HG03064 (cell line): ENCODE measurements at regions not wholly inside any gene's neighbourhood (a gene's known extent, or its start where the extent isn't known, plus 50 kb on each side); places are given as distances from the start of the nearest gene placed in this dataset.
"Not testable (repeated sequence)": the region's sequence is repeated elsewhere in the genome, so short reads cannot be mapped to it uniquely, and the experiment has no call there.

Experiments
- ATAC-seq: cut with Tn5 transposase; IDR thresholded peaks from one replicate; pipeline ENCODE4 v1.9.1; 2021; ENCODE audit warnings: low read depth; ENCODE audit not compliant: unreplicated experiment

DNA sequence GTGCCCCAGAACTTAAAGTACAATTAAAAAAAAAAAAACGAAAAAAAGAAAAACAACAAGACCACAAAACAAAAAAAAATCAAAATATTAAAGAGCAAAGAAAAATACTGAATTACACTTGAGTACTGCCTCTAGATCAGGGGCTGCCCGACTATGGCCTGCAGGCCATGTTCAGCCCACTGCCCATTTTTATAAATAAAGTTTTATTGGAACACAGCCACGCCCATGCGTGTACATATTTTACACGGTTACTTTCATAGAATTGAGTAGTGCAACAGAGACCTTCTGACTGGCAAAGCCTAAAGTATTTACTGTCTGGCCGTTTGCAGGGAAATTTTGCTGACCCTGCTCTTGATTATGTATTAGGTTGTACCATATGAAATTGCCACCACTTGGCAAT lies 130.5 kb downstream of the ATXN3L start:
- no peak for ATAC-seq

- ATAC-seq, result no peak
Observed at GRCh38 chrX:13188731-13189309, 131.0 kb downstream of the ATXN3L start.

- ATAC-seq, result not testable (repeated sequence)
Observed at GRCh38 chrX:13186643-13187042, 133.2 kb downstream of the ATXN3L start.

DNA sequence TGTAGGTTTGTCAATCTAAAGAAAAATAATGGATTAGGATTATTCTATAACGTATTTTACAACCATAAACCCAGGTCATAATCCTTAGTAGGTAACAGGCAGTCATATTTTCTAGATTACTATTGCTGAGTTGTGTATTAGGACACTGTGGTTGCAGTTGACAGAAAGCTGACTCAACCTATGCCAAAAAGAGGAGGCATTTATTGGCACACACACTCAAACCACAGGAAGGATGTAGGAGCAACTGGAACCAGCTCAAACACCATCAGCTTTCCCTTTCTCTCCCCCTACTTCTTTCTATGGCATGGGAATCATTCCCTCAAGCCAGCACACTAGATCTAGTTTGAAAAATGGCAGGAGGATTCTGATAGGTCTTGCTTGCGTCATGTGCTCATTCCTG lies 136.4 kb upstream of the FAM9C start:
- ATAC-seq, result no peak

GRCh38 chrX:13179586-13179985 lies 135.2 kb upstream of the FAM9C start:
- ATAC-seq, result no peak

GRCh38 chrX:13179100-13179499 lies 134.7 kb upstream of the FAM9C start:
- no peak for ATAC-seq

DNA sequence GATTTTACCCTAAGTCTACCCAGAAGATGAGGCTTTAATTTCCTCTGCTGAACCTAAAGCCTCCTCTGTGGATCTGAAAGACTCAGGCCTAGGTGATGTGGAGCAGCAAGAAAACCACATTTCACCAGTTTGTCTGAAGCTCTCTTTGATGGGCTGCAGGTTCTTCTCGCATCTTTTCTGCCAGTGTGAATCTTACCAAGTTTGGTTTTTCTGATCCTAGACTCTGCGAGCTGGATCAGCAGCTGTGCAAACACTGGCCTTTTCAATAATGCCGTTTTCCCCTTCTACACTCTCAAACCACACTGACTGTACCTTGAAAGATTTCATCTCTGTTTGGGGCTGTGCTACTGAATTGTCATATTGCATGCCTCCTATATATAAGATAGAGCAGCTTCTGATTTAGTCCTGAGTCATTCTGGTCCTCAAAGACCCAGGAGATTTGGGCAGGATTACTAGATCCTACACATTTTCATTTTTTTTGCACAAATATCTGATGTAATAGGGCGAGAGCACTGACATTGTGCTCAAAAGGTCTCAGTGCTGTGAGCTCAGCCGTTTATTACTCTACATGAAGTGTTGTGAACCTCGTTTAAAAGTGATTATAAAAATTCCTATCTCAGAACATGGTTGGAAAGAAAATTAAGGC lies 133.6 kb upstream of the FAM9C start:
- ATAC-seq, result no peak

- no peak for ATAC-seq
Observed at GRCh38 chrX:13175056-13175455, 130.6 kb upstream of the FAM9C start.

DNA sequence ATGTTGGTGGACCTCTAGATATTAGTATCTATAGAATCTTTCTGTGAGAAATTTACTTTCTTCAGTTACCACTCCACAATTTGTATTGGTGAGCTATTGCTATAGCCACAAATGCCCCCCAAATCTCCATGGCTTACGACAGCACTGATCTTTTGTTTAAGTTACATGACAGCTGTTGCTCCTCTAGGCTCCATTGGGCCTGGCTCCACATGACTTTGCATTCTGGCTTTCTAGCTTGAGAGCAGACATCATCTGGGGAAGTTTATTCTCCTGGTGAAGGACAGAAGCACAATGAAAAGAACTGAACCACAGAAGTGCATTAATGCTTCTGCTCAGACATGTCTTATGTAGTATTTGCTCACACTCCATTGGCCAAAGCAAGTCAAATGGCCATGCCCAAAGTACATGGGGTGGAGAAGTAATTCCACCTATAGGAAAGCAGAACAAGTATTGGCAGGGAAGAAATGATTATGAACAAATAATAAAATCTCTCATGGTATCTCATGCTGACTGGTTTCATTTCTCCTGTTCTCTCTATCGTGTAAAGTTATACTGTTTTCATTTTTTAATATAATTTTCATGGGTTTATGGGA lies 126.6 kb upstream of the FAM9C start:
- no peak for ATAC-seq

- ATAC-seq, result no peak
Observed at GRCh38 chrX:13169684-13170083, 125.3 kb upstream of the FAM9C start.

DNA sequence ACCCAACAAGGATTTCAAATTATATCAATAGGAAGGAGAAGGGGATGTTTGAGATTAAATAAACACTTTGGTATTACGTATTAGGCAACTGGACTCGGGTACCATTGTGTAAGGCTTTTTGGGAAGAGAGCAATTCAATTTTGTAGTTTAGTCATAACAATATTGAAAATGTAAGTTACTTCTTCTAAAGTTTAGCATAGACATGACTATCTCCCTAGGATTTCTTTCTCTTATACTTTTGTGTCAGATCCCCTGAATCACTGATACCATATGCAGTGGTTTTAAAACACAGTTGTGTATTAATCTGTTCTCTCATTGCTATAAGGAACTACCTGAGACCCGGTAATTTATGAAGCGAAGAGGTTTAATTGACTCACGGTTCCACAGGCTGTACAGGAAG lies 123.8 kb upstream of the FAM9C start:
- ATAC-seq, result no peak

DNA sequence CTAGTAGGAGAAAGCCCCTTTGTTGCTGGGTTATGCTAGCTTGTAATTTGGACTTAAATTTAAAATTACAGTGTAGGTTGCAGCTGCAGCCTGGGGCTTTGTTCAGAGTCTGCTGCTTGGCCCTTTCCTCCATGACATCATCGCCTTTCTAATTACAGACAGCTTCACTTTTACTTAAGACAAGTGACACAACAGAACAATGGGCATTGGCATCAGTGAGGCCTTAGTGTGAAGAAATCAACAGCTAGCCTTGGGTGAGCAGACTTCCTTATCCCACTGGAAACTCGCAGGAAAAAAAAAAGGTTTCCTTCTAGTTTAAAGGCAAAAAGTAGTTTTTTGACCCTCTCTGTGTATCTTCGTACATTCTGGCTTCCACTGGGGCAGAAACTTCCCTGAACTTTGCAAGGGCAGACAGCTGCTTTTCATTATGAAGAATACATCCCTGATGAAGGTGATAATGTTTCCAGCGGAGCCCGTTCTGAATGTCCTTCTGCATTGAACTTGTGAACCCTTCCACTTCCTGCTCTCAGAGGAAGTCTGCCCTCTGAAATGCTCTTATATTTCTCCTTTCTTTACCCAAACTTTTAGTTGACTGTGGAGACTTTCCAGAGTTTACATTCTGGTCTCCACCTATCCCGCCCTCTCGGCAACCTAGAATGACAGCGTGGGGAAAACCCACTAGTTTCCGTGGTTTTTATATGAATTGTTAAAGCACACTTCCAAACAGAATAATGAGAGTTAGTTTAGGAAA lies 123.2 kb upstream of the FAM9C start:
- ATAC-seq, result no peak

- no peak for ATAC-seq
Observed at GRCh38 chrX:13165266-13166189, 121.1 kb upstream of the FAM9C start.

DNA sequence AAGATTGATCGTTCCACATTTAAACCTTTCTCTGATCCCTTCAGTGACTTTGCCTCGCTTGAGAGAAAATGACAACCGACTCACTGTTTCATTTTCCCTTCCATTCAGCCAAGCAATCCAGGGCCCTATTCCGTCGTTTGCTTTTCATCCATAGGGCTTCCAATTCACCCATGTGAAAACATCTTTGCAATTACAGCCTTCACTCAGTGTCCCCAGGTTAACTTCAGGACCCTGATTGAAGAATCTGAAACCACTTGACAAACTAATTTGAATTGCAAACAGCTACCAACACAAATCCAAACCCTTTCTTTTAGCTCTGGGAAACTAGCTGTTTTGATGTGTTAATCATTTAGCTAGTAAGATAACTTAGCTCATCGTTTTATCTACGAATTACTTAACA lies 120.2 kb upstream of the FAM9C start:
- no peak for ATAC-seq

GRCh38 chrX:13162772-13163410 lies 118.5 kb upstream of the FAM9C start:
- ATAC-seq, result no peak

DNA sequence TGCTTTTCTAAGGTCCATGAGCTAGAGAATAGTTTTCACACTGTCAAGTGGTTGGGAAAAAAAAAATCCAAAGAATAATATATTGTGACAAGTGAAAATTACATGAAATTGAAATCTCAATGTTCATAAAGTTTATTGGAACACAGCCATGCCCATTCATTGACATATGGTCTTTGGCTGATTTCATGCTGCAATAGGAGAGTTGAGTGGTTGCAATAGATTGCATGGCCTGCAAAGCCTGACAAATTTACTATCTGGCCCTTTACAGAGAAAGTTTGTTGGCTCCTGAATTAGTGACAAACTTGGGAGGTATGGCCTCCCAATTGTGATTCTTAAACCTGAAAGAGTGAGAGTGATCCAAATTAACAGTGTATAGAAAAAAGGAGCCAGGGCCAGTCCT lies 115.5 kb upstream of the FAM9C start:
- ATAC-seq, result no peak

DNA sequence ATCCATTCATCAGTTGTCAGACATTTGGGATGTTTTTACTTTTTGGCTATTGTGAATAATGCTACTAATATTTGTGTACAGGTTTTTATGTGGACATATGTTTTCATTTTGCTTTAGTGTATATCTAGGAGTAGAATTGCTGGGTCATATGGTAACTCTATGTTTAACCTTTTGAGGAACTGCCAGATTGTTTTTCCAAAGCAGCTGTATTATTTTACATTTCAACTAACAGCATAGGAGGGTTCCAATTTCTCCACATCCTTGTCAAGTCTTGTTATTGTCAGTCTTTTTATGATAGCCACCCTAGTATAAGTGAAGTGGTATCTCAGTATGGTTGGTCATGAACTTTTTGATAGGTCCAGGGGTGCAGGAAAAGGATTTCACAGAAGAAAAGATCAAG lies 114.5 kb upstream of the FAM9C start:
- ATAC-seq, result no peak

- not testable (repeated sequence) for ATAC-seq
Observed at GRCh38 chrX:13155550-13155949, 111.1 kb upstream of the FAM9C start.

DNA sequence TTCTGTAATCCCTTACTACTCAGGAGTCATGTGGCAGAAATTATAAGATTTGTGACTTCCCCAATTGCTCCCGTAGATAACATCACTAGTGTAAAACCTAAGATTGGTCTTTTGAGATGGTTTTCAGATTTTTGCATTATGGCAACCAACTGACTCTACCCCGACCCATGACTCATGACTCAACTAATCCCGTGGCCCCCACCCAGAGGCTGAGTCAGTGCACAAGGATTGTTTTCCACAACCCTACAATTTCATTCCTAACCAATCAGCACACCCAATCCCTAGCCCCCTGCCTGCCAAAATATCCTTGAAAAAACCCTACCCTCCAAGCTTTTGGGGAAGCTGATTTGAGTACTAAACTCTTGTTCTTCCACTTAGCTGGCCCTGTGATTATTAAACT lies 109.4 kb upstream of the FAM9C start:
- no peak for ATAC-seq

- no peak for ATAC-seq
Observed at GRCh38 chrX:13152518-13153185, 108.2 kb upstream of the FAM9C start.
